ENCODE measurements at regions not wholly inside any gene's neighbourhood (a gene's known extent, or its start where the extent isn't known, plus 50 kb on each side); places are given as distances from the start of the nearest gene placed in this dataset.

GRCh38 chr11:45530111-45530510 lies 135.3 kb downstream of the CHST1 start:
- no peak for DNase-seq (ENCODE audit: low read depth, low spot score)
- Mint-ChIP-seq H3K4me1 (no peaks in the 10 kb centered on the region), H3K9me3 (no peaks in the 10 kb centered on the region), H3K27me3 (ENCODE audit: low read depth) (peaks cover 13% of the 10 kb centered on the region), H3K36me3 (ENCODE audit: low read depth) (no peaks in the 10 kb centered on the region), H3K4me3 (no peak overlapping the region), H3K27ac (ENCODE audit: unreplicated experiment) (peak overlapping the region; percentile 12)
- TF ChIP-seq, protein P1, sequence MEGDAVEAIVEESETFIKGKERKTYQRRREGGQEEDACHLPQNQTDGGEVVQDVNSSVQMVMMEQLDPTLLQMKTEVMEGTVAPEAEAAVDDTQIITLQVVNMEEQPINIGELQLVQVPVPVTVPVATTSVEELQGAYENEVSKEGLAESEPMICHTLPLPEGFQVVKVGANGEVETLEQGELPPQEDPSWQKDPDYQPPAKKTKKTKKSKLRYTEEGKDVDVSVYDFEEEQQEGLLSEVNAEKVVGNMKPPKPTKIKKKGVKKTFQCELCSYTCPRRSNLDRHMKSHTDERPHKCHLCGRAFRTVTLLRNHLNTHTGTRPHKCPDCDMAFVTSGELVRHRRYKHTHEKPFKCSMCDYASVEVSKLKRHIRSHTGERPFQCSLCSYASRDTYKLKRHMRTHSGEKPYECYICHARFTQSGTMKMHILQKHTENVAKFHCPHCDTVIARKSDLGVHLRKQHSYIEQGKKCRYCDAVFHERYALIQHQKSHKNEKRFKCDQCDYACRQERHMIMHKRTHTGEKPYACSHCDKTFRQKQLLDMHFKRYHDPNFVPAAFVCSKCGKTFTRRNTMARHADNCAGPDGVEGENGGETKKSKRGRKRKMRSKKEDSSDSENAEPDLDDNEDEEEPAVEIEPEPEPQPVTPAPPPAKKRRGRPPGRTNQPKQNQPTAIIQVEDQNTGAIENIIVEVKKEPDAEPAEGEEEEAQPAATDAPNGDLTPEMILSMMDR (conservative IDR thresholded peaks at IDR 0.05), result no peak

GRCh38 chr11:45528435-45528834 lies 137.0 kb downstream of the CHST1 start:
- DNase-seq (ENCODE audit: low read depth, low spot score), result no peak
- no peaks in the 10 kb centered on the region for H3K36me3 Mint-ChIP-seq (ENCODE audit: low read depth)
- TF ChIP-seq, protein P1 (conservative IDR thresholded peaks at IDR 0.05), result no peak
- no peaks in the 10 kb centered on the region for H3K9me3 Mint-ChIP-seq
- H3K27ac Mint-ChIP-seq (ENCODE audit: unreplicated experiment), result no peak overlapping the region
- H3K4me1 Mint-ChIP-seq, result no peaks in the 10 kb centered on the region
- peaks cover 9% of the 10 kb centered on the region for H3K27me3 Mint-ChIP-seq (ENCODE audit: low read depth)
- no peak overlapping the region for H3K4me3 Mint-ChIP-seq

DNA sequence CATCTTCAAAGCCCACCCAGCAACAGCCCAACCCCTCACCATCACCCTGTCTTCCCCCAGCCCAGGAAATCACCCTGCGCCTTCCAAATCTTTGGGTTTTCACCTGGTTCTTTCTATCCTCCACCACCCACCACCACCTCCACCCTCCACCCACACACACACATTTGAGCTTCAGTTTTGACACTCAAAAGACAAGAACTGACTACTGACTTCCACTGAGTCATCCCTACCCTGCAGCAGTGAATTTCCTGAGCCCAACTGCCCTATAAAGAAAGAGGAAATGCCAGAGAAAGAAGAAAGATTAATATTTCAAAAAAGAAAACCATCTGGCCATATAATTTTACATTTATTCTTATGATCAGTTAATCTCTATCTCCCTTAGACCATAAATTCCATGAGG lies 137.5 kb downstream of the CHST1 start:
- Mint-ChIP-seq H3K4me3 (no peak overlapping the region), H3K36me3 (ENCODE audit: low read depth) (no peaks in the 10 kb centered on the region), H3K27ac (ENCODE audit: unreplicated experiment) (no peak overlapping the region), H3K27me3 (ENCODE audit: low read depth) (peaks cover 9% of the 10 kb centered on the region), H3K9me3 (no peaks in the 10 kb centered on the region), H3K4me1 (no peaks in the 10 kb centered on the region)
- TF ChIP-seq, protein P1 (conservative IDR thresholded peaks at IDR 0.05), result no peak
- DNase-seq (ENCODE audit: low read depth, low spot score), result no peak

- no peaks in the 10 kb centered on the region for H3K36me3 Mint-ChIP-seq (ENCODE audit: low read depth)
Measured at GRCh38 chr11:45525393-45525792, 140.0 kb downstream of the CHST1 start.

DNA sequence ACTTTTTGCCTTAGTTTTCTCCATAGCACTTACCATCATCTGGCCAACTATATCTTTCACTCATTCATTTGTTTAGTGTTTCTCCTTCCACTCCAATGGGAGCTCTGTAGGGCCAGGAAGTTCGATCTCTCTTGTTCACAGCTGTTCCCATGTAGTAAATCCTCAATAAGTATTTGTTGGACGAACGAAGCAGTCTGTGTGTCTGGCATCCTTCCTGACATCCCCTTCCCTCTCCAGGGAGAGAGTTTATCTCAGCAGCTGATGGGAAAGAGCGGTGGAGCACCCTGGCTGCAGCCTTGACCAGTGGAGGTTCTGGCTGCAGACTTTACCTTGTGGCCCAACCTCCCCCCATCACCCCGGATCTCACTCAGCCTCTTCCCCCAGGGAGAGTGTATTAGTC lies 141.7 kb downstream of the CHST1 start:
- Mint-ChIP-seq H3K9me3 (peaks cover 4% of the 10 kb centered on the region), H3K4me3 (no peak overlapping the region), H3K27ac (ENCODE audit: unreplicated experiment) (no peak overlapping the region), H3K36me3 (ENCODE audit: low read depth) (no peaks in the 10 kb centered on the region), H3K4me1 (no peaks in the 10 kb centered on the region), H3K27me3 (ENCODE audit: low read depth) (peaks cover 13% of the 10 kb centered on the region)
- no peak for DNase-seq (ENCODE audit: low read depth, low spot score)
- TF ChIP-seq, protein P1 (conservative IDR thresholded peaks at IDR 0.05), result no peak

More at GRCh38 chr11:45525393-45525792, 140.0 kb downstream of the CHST1 start:
- peaks cover 4% of the 10 kb centered on the region for H3K9me3 Mint-ChIP-seq
- H3K4me1 Mint-ChIP-seq, result no peaks in the 10 kb centered on the region
- no peak for DNase-seq (ENCODE audit: low read depth, low spot score)
- H3K27me3 Mint-ChIP-seq (ENCODE audit: low read depth), result peaks cover 13% of the 10 kb centered on the region
- no peak overlapping the region for H3K27ac Mint-ChIP-seq (ENCODE audit: unreplicated experiment)
- TF ChIP-seq, protein P1 (conservative IDR thresholded peaks at IDR 0.05), result no peak
- H3K4me3 Mint-ChIP-seq, result no peak overlapping the region
